Liver (tissue), 8 donors: ENCODE measurements at regions not wholly inside any gene's neighbourhood (a gene's known extent, or its start where the extent isn't known, plus 50 kb on each side); places are given as distances from the start of the nearest gene placed in this dataset.

Experiments
- DNase-seq: peaks from one replicate; pipeline ENCODE4 v3.0.0-alpha.2; 2017; ENCODE audit warnings: low spot score
- H3K27ac ChIP-seq, 2 donors: one replicate each; pipeline ENCODE4 v1.7.0; 2013; ENCODE audit warnings: inconsistent platforms in 2 of 2, low read length in 2 of 2, control low read depth in 1 of 2, low read depth in 1 of 2, mild to moderate bottlenecking in 1 of 2
- H3K27me3 ChIP-seq, 4 donors: one replicate each; pipeline versions ENCODE4 v1.6.1 to v1.7.0; 2013; ENCODE audit warnings: low read length in 3 of 4, inconsistent platforms in 1 of 4, mild to moderate bottlenecking in 1 of 4, moderate library complexity in 1 of 4; ENCODE audit not compliant: control insufficient read depth in 4 of 4, insufficient read depth in 4 of 4
- H3K36me3 ChIP-seq, 4 donors: one replicate each; pipeline versions ENCODE4 v1.6.1 to v1.7.0; 2013; ENCODE audit warnings: low read length in 3 of 4, mild to moderate bottlenecking in 3 of 4, low read depth in 1 of 4, moderate library complexity in 1 of 4; ENCODE audit not compliant: control insufficient read depth in 4 of 4, insufficient read depth in 3 of 4
- H3K4me1 ChIP-seq, 4 donors: one replicate each; pipeline versions ENCODE4 v1.6.1 to v1.7.0; 2013; ENCODE audit warnings: low read length in 3 of 4, mild to moderate bottlenecking in 3 of 4, moderate library complexity in 1 of 4; ENCODE audit not compliant: control insufficient read depth in 4 of 4, insufficient read depth in 4 of 4
- H3K4me3 ChIP-seq, 3 donors: one replicate each; pipeline versions ENCODE4 v1.6.1 to v1.7.0; 2013; ENCODE audit warnings: low read length in 3 of 3, control low read depth in 1 of 3, low read depth in 1 of 3, mild to moderate bottlenecking in 1 of 3
- H3K9ac ChIP-seq, 2 donors: one replicate each; pipeline ENCODE4 v1.7.0; 2013; ENCODE audit warnings: low read length in 2 of 2, mild to moderate bottlenecking in 2 of 2, moderate library complexity in 2 of 2, control low read depth in 1 of 2, low read depth in 1 of 2
- H3K9me3 ChIP-seq, 4 donors: one replicate each; pipeline versions ENCODE4 v1.6.1 to v1.7.0; 2013; ENCODE audit warnings: low read length in 3 of 4; ENCODE audit not compliant: control insufficient read depth in 4 of 4
- EGR1 ChIP-seq, 2 donors: IDR thresholded peaks; 2 replicates each; pipeline ENCODE4 v1.6.1; 2016 to 2018; ENCODE audit warnings: antibody characterized with exemption in 2 of 2, low read depth in 2 of 2
- FOXA1 ChIP-seq: IDR thresholded peaks from 2 replicates; pipeline ENCODE4 v1.6.1; 2016; ENCODE audit warnings: antibody characterized with exemption
- FOXA2 ChIP-seq: IDR thresholded peaks from 2 replicates; pipeline ENCODE4 v1.6.1; 2016; ENCODE audit warnings: antibody characterized with exemption
- GABPA ChIP-seq, 2 donors: IDR thresholded peaks in 1 of 2; conservative IDR thresholded peaks in 1 of 2; 2 replicates each; pipeline ENCODE4 v1.6.1; 2016; ENCODE audit warnings: antibody characterized with exemption in 2 of 2, mild to moderate bottlenecking in 1 of 2, moderate library complexity in 1 of 2
- HNF4A ChIP-seq, 2 donors: conservative IDR thresholded peaks; 2 replicates each; pipeline ENCODE4 v1.6.1; 2016; ENCODE audit warnings: antibody characterized with exemption in 2 of 2, mild to moderate bottlenecking in 2 of 2
- HNF4G ChIP-seq: IDR thresholded peaks from 2 replicates; pipeline ENCODE4 v1.6.1; 2016; ENCODE audit warnings: antibody characterized with exemption
- JUND ChIP-seq, 2 donors: IDR thresholded peaks; 2 replicates each; pipeline ENCODE4 v1.6.1; 2016; ENCODE audit warnings: antibody characterized with exemption in 2 of 2
- NR2F2 ChIP-seq: IDR thresholded peaks from 2 replicates; pipeline ENCODE4 v1.6.1; 2016; ENCODE audit warnings: antibody characterized with exemption
- RAD21 ChIP-seq, 2 donors: IDR thresholded peaks; 2 replicates each; pipeline ENCODE4 v1.6.1; 2016; ENCODE audit warnings: antibody characterized with exemption in 2 of 2, mild to moderate bottlenecking in 2 of 2
- RXRA ChIP-seq, 2 donors: IDR thresholded peaks; 2 replicates each; pipeline ENCODE4 v1.6.1; 2017 to 2018; ENCODE audit warnings: antibody characterized with exemption in 2 of 2, mild to moderate bottlenecking in 1 of 2
- SP1 ChIP-seq: IDR thresholded peaks from 2 replicates; pipeline ENCODE4 v1.6.1; 2018; ENCODE audit warnings: antibody characterized with exemption, mild to moderate bottlenecking
- TAF1 ChIP-seq: conservative IDR thresholded peaks from 2 replicates; pipeline ENCODE4 v1.6.1; 2016; ENCODE audit warnings: antibody characterized with exemption, mild to moderate bottlenecking
- YY1 ChIP-seq: IDR thresholded peaks from 2 replicates; pipeline ENCODE4 v1.6.1; 2016; ENCODE audit warnings: antibody characterized with exemption, mild to moderate bottlenecking
- WGBS: extraction: QIAGEN DNeasy Blood & Tissue Kit; methylation state at CpG from one replicate; pipeline ENCODE4 v1.1.7; 2013; 5-methylcytosine and 5-hydroxymethylcytosine counted together
- TF ChIP-seq, protein P1 (sequence below): fragments of 150-350 bp; IDR thresholded peaks from 2 replicates; pipeline ENCODE4 v1.5.1; 2017; ENCODE audit warnings: improper control_type of control experiment, low read depth, low read length; ENCODE audit not compliant: missing input control
- TF ChIP-seq, protein P2 (sequence below): IDR thresholded peaks from 2 replicates; pipeline ENCODE4 v1.6.1; 2016; ENCODE audit warnings: antibody characterized with exemption, mild to moderate bottlenecking
- TF ChIP-seq, protein P3 (sequence below): IDR thresholded peaks from 2 replicates; pipeline ENCODE4 v1.6.1; 2016; ENCODE audit warnings: antibody characterized with exemption
- TF ChIP-seq, protein P4 (sequence below): IDR thresholded peaks from 2 replicates; pipeline ENCODE4 v1.6.1; 2016; ENCODE audit warnings: antibody characterized with exemption
- TF ChIP-seq, protein P5 (sequence below): IDR thresholded peaks from 2 replicates; pipeline ENCODE4 v1.6.1; 2016; ENCODE audit warnings: antibody characterized with exemption
- donor health status: healthy.
- donor health status: healthy.
- donor health status: healthy.
- donor health status: healthy.
- donor health status: healthy.

DNA sequence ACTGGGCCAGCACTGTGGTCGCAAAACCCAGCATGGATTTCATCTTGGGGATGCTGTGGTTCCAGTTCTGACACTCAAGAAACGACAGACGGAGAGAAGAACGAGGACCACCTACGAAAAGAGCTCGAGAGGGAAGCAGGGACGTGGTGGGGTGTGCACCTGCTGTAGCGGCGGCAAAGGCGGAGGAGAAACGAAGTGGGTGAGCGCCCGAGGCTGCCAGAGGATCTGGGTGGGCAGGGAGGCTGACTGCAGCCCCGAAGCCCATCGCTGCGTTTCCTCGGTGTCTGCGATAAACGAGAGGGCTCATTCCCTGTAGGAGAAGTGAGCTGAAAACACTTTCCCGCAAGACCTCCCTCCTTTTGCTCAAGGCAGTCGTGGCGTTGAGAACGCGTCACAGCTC is 246.1 kb downstream of the OR4C45 start:
- Histone ChIP-seq H3K27ac (no peak overlapping the region), H3K9me3 (peaks cover 0 to 5% (median 1%) of the 10 kb centered on the region in 4 donors), H3K27me3 (no peaks in the 10 kb centered on the region), H3K36me3 (no peaks in the 10 kb centered on the region), H3K4me1 (no peaks in the 10 kb centered on the region), H3K9ac (no peak overlapping the region), H3K4me3 (no peak overlapping the region)
- TF ChIP-seq, protein P1, sequence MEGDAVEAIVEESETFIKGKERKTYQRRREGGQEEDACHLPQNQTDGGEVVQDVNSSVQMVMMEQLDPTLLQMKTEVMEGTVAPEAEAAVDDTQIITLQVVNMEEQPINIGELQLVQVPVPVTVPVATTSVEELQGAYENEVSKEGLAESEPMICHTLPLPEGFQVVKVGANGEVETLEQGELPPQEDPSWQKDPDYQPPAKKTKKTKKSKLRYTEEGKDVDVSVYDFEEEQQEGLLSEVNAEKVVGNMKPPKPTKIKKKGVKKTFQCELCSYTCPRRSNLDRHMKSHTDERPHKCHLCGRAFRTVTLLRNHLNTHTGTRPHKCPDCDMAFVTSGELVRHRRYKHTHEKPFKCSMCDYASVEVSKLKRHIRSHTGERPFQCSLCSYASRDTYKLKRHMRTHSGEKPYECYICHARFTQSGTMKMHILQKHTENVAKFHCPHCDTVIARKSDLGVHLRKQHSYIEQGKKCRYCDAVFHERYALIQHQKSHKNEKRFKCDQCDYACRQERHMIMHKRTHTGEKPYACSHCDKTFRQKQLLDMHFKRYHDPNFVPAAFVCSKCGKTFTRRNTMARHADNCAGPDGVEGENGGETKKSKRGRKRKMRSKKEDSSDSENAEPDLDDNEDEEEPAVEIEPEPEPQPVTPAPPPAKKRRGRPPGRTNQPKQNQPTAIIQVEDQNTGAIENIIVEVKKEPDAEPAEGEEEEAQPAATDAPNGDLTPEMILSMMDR: no peak
- TF ChIP-seq FOXA2: no peak
- TF ChIP-seq RAD21 (IDR thresholded peaks at IDR 0.05): no peak
- no peak for TF ChIP-seq JUND (IDR thresholded peaks at IDR 0.05)
- TF ChIP-seq, protein P2, sequence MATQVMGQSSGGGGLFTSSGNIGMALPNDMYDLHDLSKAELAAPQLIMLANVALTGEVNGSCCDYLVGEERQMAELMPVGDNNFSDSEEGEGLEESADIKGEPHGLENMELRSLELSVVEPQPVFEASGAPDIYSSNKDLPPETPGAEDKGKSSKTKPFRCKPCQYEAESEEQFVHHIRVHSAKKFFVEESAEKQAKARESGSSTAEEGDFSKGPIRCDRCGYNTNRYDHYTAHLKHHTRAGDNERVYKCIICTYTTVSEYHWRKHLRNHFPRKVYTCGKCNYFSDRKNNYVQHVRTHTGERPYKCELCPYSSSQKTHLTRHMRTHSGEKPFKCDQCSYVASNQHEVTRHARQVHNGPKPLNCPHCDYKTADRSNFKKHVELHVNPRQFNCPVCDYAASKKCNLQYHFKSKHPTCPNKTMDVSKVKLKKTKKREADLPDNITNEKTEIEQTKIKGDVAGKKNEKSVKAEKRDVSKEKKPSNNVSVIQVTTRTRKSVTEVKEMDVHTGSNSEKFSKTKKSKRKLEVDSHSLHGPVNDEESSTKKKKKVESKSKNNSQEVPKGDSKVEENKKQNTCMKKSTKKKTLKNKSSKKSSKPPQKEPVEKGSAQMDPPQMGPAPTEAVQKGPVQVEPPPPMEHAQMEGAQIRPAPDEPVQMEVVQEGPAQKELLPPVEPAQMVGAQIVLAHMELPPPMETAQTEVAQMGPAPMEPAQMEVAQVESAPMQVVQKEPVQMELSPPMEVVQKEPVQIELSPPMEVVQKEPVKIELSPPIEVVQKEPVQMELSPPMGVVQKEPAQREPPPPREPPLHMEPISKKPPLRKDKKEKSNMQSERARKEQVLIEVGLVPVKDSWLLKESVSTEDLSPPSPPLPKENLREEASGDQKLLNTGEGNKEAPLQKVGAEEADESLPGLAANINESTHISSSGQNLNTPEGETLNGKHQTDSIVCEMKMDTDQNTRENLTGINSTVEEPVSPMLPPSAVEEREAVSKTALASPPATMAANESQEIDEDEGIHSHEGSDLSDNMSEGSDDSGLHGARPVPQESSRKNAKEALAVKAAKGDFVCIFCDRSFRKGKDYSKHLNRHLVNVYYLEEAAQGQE: no peak
- TF ChIP-seq GABPA (IDR thresholded peaks at IDR 0.05 in 1 of 2, conservative IDR thresholded peaks at IDR 0.05 in 1 of 2): no peak
- no peak for TF ChIP-seq FOXA1
- TF ChIP-seq TAF1: no peak
- TF ChIP-seq HNF4A (conservative IDR thresholded peaks at IDR 0.05): no peak
- TF ChIP-seq, protein P3, sequence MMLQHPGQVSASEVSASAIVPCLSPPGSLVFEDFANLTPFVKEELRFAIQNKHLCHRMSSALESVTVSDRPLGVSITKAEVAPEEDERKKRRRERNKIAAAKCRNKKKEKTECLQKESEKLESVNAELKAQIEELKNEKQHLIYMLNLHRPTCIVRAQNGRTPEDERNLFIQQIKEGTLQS: no peak
- TF ChIP-seq SP1: no peak
- TF ChIP-seq NR2F2: no peak
- TF ChIP-seq, protein P4, sequence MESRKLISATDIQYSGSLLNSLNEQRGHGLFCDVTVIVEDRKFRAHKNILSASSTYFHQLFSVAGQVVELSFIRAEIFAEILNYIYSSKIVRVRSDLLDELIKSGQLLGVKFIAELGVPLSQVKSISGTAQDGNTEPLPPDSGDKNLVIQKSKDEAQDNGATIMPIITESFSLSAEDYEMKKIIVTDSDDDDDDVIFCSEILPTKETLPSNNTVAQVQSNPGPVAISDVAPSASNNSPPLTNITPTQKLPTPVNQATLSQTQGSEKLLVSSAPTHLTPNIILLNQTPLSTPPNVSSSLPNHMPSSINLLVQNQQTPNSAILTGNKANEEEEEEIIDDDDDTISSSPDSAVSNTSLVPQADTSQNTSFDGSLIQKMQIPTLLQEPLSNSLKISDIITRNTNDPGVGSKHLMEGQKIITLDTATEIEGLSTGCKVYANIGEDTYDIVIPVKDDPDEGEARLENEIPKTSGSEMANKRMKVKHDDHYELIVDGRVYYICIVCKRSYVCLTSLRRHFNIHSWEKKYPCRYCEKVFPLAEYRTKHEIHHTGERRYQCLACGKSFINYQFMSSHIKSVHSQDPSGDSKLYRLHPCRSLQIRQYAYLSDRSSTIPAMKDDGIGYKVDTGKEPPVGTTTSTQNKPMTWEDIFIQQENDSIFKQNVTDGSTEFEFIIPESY: no peak
- TF ChIP-seq HNF4G: no peak
- no peak for TF ChIP-seq EGR1 (IDR thresholded peaks at IDR 0.05; ENCODE audit: low read depth in 2 of 2)
- no peak for TF ChIP-seq RXRA (IDR thresholded peaks at IDR 0.05)
- TF ChIP-seq, protein P5, sequence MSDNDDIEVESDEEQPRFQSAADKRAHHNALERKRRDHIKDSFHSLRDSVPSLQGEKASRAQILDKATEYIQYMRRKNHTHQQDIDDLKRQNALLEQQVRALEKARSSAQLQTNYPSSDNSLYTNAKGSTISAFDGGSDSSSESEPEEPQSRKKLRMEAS: no peak
- no peak for TF ChIP-seq YY1
- DNase-seq: no peak
- 85% methylated on average over 24 of the region's 24 CpGs for WGBS
